Loucy (cell line): ENCODE measurements at regions not wholly inside any gene's neighbourhood (a gene's known extent, or its start where the extent isn't known, plus 50 kb on each side); places are given as distances from the start of the nearest gene placed in this dataset.

Source experiments
- CTCF ChIP-seq: fragments of 200-600 bp; sonication (generic); conservative IDR thresholded peaks from 2 replicates; pipeline ENCODE4 v1.5.1; 2014; ENCODE audit warnings: mild to moderate bottlenecking, antibody characterized with exemption, low read length
- EZH2phosphoT487 ChIP-seq: fragments of 200-600 bp; IDR thresholded peaks from 2 replicates; pipeline ENCODE4 v1.6.1; 2018; ENCODE audit warnings: antibody characterized with exemption, mild to moderate bottlenecking, moderate library complexity, borderline replicate concordance

- TF ChIP-seq CTCF: no peak
- TF ChIP-seq EZH2phosphoT487: no peak
These were observed 66.9 kb upstream of the WDR17 start for GRCh38 chr4:175998782-175999181.
